Stimulated activated CD4-positive, alpha-beta T cell treated with anti-CD3 and anti-CD28 coated beads, Interleukin-12 subunit alpha, Interleukin-12 subunit beta, amount 100 ng/mL, for 4 hours (primary cell): ENCODE measurements at regions not wholly inside any gene's neighbourhood (a gene's known extent, or its start where the extent isn't known, plus 50 kb on each side); places are given as distances from the start of the nearest gene placed in this dataset.

Experiments
- DNase-seq: peaks from one replicate; pipeline ENCODE4 v3.0.0-alpha.2; 2020

- DNase-seq: no peak
These were observed 315.5 kb upstream of the BOD1L1 start for GRCh38 chr4:13942977-13943376.

GRCh38 chr4:13944095-13944511, 316.6 kb upstream of the BOD1L1 start:
- no peak for DNase-seq

DNA sequence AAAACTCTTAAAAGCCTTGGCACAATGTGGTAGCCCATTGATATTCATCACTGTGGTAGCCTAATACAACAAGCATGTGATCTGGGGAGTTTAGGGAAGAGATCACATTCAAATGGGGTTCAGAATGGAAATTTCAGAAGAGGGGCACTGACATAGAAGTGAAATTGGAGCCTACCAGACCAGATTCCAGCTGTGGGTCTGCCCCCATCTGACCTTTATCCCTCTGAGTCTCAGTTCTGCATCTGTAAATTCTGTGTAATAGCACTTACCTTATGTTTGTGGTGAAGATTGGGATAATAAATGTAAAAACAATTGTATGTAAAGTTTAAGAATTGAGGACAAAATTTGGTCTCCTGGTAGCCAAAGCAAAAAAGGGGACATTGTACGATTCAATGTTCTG, 320.4 kb upstream of the BOD1L1 start:
- DNase-seq: no peak

GRCh38 chr4:13950491-13950890, 323.0 kb upstream of the BOD1L1 start:
- DNase-seq: no peak

DNA sequence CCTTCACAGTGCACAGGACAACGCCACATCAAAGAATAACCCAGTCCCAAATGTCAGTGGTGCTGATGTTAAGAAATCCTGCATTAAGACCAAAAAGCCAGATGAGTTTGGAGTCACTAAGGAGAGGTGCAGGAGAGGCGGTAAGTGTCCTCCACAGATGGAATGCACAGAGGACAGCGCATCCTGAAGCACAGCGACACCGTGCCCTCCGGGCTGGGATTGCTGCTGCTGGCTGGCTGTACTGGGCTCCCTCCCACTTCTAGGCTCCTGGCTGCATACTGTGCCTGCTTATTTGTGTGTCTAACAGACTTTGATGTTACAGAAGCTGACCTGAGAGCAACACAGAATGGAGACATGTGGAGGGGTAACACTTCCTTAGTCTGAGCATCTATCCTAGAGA, 325.6 kb upstream of the BOD1L1 start:
- DNase-seq: no peak

- no peak for DNase-seq
These were observed 328.0 kb upstream of the BOD1L1 start for GRCh38 chr4:13955551-13955950.

GRCh38 chr4:13956947-13957346, 329.4 kb upstream of the BOD1L1 start:
- DNase-seq: no peak

GRCh38 chr4:13957871-13958270, 330.3 kb upstream of the BOD1L1 start:
- no peak for DNase-seq

GRCh38 chr4:13963601-13964000, 336.1 kb upstream of the BOD1L1 start:
- no peak for DNase-seq

DNA sequence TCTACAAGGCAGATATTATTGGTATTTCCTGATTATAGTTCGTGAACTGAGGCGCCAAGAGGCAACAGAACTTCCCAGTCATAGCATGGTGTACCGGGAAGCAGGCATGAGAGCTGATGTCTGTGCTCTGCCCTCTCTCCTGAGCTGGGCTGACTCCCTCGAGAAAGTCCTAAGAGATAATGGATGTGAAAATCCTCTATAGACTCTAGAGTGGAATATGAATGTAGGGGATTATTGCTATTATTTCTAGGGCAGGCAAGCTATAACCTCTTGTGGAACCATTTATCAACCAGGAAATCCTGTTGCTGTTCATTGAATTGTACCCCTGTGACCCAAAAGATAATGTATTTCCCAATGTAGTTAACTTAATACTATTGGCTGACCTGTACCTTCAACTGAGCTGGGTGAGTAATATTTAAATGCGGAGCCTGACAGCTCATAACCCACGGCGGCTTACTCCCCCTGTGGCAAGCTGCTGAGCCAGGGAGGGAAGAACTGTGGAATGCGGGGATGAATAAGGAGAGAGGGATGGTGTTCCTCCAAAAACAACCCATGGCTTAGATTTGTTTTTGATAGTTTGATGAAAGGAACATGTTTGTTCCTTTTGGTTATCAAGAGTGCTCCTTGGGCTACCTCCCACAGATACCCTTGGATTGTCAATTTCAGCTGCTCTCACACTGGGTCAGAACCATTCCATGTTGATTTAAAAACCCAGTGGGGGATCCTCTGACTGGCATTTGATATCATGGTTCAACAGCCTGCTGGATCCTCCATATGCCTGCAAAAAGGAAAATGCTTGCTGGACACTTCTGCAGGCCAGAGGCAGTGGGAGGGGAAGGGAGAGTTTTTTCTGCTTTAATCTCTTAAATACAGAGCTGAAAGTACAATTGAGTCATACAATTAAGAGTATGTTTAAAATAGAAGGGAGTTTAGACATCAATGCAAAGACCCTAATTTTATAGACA, 339.0 kb upstream of the BOD1L1 start:
- no peak for DNase-seq

- no peak for DNase-seq
These were observed 341.2 kb upstream of the BOD1L1 start for GRCh38 chr4:13968723-13969122.

GRCh38 chr4:13970349-13970748, 342.8 kb upstream of the BOD1L1 start:
- no peak for DNase-seq

- DNase-seq: no peak
These were observed 350.2 kb upstream of the BOD1L1 start for GRCh38 chr4:13977746-13978145.

- DNase-seq: no peak
These were observed 353.1 kb upstream of the BOD1L1 start for GRCh38 chr4:13980317-13981310.

GRCh38 chr4:13981499-13981898, 354.0 kb upstream of the BOD1L1 start:
- DNase-seq: no peak

DNA sequence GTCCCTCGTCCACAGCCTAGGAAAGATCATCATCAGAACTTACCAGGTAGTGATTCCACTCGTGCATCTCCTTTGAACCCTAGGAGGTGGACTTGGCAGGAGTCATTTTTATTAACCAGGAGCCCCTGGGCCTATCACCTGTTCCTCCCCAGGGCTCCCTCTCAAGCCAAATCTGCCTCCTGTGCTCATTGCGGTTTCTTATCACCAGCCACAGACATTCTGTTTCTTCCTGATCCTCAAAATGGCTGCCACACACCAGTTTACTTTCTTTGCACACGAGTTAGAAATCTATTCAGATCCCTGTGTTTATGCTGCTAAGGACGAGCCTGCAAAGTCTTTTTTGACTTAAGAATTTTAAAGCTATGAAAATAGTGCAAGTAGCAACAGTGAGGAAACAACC, 354.5 kb upstream of the BOD1L1 start:
- no peak for DNase-seq

- no peak for DNase-seq
These were observed 355.8 kb upstream of the BOD1L1 start for GRCh38 chr4:13983189-13983790.

DNA sequence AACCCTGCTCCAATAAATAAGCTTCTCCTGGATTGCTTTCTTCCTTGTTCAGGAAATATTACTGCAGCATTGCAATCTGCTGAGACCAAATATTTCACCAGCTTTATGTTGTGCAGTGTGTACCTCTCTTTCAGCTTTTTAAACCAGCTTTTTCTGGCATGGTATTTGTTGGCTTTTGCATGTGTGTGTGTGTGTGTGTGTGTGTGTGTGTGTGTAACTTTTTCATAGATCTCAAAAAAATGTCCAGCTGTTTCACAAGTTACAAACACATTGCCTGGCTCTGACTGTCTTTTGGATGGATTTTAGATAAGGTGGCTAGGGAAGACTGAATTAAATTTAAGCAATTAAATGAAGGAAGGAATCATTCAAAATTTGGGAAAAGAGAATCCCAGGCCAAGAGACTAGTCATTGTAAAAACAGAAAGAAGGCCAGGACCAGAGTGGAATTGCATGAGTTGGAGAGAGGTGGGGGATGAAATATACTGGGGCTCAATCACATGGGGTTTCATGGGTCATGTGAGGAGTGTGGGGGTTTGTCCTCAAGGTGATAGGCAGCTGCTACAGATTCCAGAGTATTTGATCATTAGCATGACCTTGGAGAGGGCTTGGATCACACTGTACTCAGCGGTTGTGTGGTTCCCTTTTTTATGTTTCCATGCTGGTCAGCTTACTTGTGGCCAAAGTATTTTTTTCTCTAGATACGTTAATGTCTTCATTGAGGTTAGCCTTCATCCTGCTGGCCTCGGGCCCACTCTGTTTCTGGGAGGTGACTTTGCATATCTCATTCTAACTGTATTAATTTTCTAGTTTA, 357.7 kb upstream of the BOD1L1 start:
- DNase-seq: no peak

- DNase-seq: no peak
These were observed 358.3 kb upstream of the BOD1L1 start for GRCh38 chr4:13985837-13986236.

DNA sequence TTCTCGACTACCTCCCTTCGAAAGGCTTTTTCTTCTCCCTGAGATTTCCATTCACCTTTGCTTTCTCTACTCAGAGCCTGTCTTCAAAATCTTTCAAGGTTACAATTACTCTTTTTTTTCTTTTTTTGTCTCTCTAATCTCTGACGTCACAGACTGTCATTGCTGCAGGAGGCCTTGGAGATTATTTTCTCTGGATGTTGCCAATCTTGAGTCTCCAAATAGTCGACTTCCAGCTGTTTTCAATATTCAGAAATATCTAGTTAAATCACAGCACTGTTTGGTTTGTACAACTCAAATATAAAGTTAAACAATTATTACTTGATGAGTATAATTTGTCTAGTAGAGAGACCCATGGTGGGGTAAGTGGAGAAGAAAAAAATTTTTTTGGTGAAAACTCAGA, 359.0 kb upstream of the BOD1L1 start:
- no peak for DNase-seq

- DNase-seq: no peak
These were observed 361.1 kb upstream of the BOD1L1 start for GRCh38 chr4:13988353-13989305.
